Omental fat pad (tissue), 3 donors: ENCODE measurements at regions not wholly inside any gene's neighbourhood (a gene's known extent, or its start where the extent isn't known, plus 50 kb on each side); places are given as distances from the start of the nearest gene placed in this dataset.

Source experiments
- ATAC-seq: fragments of 150-250 bp; one replicate; pipeline ENCODE4 v1.9.1; 2016; ENCODE audit warnings: mild to moderate bottlenecking, moderate library complexity; ENCODE audit not compliant: low FRiP score
- DNase-seq: peaks from one replicate; pipeline ENCODE4 v3.0.0-alpha.2; 2019; ENCODE audit warnings: low spot score
- TF ChIP-seq, protein P1 (sequence below), 3 donors: fragments of 450-650 bp; IDR thresholded peaks; one replicate each; pipeline ENCODE4 v1.5.1; 2016 to 2017; ENCODE audit warnings: antibody characterized with exemption in 3 of 3, mild to moderate bottlenecking in 3 of 3, moderate library complexity in 2 of 3

DNA sequence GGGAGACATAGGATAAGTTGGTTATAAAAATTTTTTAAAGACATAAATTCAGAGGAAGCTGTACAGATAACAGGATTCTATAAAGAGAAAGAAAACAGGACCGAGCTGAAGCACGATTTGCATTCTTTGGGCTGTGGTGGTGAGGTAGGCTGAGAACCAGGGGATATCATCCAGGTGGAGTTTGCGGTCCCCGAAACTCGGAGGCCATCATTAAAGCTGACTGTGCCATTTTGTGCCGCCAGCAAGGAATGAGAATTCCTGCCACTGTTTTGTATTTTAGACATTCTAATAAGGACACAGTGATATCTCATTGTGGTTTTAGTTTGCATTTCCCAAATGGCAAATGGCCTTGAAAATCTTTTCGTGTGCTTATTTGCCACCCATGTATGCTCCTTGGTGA lies 197.9 kb downstream of the IRF8 start:
- no peak for DNase-seq
- TF ChIP-seq, protein P1, sequence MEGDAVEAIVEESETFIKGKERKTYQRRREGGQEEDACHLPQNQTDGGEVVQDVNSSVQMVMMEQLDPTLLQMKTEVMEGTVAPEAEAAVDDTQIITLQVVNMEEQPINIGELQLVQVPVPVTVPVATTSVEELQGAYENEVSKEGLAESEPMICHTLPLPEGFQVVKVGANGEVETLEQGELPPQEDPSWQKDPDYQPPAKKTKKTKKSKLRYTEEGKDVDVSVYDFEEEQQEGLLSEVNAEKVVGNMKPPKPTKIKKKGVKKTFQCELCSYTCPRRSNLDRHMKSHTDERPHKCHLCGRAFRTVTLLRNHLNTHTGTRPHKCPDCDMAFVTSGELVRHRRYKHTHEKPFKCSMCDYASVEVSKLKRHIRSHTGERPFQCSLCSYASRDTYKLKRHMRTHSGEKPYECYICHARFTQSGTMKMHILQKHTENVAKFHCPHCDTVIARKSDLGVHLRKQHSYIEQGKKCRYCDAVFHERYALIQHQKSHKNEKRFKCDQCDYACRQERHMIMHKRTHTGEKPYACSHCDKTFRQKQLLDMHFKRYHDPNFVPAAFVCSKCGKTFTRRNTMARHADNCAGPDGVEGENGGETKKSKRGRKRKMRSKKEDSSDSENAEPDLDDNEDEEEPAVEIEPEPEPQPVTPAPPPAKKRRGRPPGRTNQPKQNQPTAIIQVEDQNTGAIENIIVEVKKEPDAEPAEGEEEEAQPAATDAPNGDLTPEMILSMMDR (IDR thresholded peaks at IDR 0.05), result no peak
- no peak for ATAC-seq

DNA sequence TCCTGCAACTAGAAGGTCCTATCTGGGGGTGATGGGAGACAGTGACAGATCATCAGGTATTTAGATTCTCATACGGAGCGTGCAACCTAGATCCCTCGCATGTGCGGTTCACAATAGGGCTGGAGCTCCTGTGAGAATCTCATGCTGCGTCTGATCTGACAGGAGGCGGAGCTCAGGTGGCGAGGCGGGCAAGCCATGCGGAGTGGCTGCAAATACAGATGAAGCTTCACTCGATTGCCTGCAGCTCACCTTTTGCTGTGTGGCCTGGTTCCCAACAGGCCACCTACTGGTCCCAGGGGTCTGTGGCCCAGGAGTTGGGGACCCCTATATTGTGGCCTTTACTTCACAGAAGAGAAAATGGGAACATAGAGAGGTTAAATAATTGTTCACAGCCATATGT lies 200.4 kb downstream of the IRF8 start:
- no peak for ATAC-seq
- DNase-seq, result no peak
- TF ChIP-seq, protein P1 (IDR thresholded peaks at IDR 0.05), result no peak

DNA sequence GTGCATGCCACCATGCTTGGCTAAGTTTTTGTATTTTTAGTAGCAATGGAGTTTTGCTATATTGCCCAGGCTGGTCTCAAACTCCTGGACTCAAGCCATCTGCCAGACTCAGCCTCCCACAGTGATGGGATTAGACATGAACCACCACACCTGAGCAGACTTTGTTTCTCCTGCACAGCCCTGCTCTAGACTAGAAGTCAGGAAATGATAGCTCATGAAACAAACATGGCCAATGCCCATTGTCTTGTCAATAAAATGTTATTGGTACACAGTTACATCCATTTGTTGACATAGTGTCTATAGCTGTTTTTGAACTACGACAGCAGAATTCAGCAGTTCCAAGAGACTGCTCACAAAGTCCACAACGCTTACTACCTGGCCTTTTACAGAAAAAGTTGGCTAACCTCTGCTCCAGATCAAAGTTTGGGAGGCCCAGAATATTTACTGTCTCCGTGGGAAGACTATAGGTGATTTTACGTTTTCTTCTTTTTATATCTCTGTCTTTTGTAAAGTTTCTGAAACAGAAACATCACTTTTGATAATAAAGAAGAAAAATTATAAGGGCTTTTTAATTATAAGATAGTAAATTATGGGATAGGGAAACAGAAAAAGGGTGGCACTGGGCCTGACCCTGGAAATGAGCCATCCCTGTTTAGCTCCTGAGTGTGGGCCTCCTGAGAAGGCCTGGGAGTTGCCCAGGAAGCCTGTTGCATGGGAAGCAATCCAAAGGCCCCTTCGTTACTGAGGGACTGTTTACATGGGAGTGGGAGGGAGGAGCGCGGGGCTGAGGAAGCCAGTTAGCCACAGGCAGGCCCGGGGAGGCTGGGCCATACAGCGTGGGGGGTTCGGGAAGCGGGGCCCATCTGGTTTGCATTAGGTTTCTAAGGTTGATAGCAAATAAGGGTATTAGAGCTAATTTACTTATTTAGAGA lies 201.5 kb downstream of the IRF8 start:
- ATAC-seq, result no peak
- no peak for DNase-seq
- TF ChIP-seq, protein P1 (IDR thresholded peaks at IDR 0.05), result no peak

DNA sequence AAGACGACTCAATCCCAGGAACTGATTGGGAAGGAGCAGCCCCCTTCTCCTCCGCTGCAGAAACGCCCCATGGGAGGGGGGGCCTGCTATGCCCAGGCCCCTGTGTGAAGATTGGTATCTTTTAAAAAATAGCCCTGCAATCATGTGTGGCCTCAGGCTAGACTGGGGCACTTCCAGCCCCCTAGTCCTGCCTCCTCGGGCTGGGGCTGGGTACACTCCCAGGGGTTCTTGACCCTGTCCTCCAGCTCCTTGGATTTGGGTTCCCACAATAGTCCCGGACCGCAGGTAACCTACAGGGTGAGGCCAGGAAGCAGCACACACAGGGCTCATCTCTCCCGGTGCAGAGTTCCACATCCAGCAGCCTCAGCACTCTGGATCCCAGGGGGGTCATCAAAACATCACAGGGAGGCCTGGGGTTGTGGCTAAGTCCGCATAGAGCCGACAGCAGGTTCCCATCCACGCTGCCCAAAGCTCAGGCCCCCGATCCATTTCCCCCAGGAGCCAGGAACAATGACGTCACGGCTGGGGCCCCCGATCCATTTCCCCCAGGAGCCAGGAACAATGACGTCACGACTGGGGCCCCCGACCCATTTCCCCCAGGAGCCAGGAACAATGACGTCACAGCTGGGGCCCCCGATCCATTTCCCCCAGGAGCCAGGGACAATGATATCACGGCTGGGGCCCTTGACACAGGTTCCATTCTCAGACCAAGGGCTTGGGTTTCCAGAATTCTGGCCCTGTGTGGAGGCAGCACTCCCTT lies 202.4 kb downstream of the IRF8 start:
- no peak for ATAC-seq
- TF ChIP-seq, protein P1 (IDR thresholded peaks at IDR 0.05), result no peak
- no peak for DNase-seq

DNA sequence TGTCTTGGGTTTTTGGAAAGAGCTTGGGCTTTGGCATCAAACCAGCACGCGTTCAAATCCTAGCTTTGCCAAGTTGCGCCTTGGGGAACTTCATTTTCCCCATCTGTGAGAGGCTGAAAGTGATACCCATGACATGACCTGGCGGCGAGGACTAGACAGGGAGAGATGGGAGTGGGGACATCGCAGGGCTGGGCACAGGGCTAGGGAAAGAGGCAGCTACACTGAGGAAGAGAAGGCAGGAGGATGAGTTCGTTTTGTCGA lies 202.9 kb downstream of the IRF8 start:
- ATAC-seq (no peak), DNase-seq (no peak)
- TF ChIP-seq, protein P1 (IDR thresholded peaks at IDR 0.05), result no peak

DNA sequence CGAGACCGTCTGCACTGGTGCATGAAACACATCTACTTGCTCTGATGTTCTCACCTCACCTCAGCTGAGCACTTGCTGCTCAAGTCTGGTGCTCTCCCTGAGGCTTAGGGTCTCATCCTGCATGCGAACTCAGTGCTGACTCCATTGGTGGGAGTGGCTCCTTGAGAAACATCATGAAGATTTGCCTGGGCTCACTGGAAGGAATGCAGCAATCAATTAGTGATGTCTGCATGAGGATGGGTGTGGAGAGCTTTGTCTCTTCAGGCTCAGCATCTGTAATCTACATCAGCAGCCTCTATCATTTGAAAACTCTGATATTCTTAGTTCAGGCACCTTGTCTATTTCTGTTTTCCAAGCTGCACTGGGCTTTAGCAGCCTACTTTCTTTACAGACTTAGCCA lies 204.4 kb downstream of the IRF8 start:
- no peak for DNase-seq
- ATAC-seq, result no peak
- TF ChIP-seq, protein P1 (IDR thresholded peaks at IDR 0.05), result no peak
